SK-MEL-5 (cell line): ENCODE measurements at regions not wholly inside any gene's neighbourhood (a gene's known extent, or its start where the extent isn't known, plus 50 kb on each side); places are given as distances from the start of the nearest gene placed in this dataset.
"Not testable (repeated sequence)": the region's sequence is repeated elsewhere in the genome, so short reads cannot be mapped to it uniquely, and the experiment has no call there.

Experiments used
- DNase-seq: peaks from one replicate; pipeline ENCODE4 v3.0.0-alpha.2; 2016; ENCODE audit warnings: low read depth, low spot score
- in situ Hi-C: cut with HindIII; loops from 2 replicates; pipeline ENCODE4 v1.10.0; 2016; ENCODE audit warnings: low sequenced_read_pairs, high pct_unique_total_duplicates, low pct_unique_long_range_greater_than_20kb

DNA sequence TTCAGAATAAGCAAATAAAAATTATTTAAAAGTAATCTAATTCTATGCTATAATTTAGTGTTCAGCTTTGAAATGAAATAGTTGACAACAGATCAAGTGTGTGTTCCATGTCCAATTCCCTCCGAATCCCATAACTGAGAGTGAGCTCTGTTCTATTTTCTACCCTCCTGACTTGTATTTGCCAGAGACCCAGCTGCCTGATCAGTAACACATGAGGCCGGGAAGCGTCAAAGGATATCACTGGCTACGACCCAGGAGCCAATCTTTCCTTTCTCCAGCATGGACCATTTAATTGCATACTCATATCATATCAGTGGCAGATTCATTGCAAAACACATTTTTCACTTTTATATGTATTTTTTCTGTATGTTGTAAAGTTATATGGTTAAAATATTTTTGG, 108.8 kb upstream of the TSPAN8 start:
- no peak for DNase-seq
- in situ Hi-C loops: no loop called here

DNA sequence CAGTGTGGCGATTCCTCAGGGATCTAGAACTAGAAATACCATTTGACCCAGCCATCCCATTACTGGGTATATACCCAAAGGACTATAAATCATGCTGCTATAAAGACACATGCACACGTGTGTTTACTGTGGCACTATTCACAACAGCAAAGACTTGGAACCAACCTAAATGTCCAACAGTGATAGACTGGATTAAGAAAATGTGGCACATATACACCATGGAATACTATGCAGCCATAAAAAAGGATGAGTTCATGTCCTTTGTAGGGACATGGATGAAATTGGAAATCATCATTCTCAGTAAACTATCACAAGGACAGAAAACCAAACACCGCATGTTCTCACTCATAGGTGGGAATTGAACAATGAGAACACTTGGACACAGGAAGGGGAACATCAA, 107.9 kb upstream of the TSPAN8 start:
- in situ Hi-C loops, DNase-seq: not testable (repeated sequence)

DNA sequence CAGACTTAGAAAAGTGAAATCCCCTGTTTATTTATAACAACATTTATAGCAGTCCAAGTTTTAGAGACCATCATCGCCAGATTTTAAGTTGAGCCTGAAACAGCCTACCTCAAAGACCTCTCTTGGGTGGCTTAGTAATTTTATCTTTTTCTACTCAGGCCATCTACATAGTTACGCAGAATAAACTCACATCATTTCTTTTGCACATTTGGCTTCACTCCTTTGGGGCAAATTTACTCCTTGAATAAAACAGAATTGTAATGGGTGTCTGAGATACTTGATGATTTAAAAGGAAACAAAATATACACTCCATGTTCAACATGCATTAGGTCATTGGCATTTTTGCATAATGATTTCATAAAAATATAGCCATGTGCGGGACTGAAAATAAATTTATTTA, 104.7 kb upstream of the TSPAN8 start:
- in situ Hi-C loops: no loop called here
- DNase-seq: no peak

DNA sequence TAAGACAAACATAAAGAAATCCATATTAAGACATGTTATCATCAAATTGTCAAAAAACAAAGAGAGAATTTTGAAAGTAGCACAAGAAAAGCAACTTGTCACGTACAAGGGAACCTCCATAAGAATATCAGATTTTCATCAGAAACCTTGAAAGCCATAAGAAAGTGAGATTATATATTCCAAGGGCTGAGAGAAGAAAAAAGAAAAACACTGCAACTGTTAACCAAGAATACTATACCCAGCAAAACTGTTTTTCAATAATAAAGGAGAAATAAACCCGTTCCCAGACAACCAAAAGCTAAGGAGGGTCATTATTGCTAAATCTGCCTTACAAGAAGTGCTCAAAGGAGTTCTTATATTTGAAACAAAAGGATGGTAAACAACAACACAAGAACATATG, 94.7 kb upstream of the TSPAN8 start:
- in situ Hi-C loops: no loop called here
- DNase-seq: no peak

DNA sequence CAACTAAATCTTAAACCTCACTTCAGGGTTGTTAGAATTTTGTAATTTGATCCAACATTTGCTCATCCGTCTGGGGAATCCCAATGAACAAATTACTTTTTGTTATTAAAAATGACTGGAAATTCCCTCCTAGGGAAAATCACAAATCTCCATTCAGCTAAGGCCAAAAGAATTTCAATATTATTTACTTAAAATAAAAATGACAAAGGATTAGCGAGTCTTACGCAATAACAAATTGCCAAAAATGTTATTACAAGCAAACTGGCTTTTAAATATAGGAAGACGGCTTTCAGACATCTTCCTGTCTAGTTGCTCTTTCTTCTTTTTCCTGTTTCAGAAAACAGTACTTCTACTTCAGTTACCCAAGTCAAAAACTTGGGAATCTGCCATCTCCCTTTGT, 92.4 kb upstream of the TSPAN8 start:
- DNase-seq: no peak
- in situ Hi-C loops: no loop called here

DNA sequence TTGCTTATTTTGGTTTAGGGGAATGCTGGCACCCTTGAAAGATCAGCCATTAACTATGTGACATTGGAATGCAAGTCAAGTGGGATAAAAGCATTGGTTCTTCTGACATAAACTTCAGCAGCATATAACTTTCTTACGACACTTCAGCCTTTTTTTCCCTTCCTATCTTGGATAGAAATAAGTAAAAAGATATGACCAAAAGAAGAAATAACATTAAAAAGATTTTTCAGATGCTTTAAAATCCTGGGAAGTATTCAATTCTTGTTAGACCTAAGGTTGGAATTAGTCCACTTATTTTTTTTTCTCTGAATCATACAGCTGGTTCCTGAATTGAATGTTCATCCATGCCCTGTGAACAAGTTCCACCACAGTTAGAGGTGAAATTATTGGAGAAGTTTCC, 85.6 kb upstream of the TSPAN8 start:
- no peak for DNase-seq
- in situ Hi-C loops: no loop called here

DNA sequence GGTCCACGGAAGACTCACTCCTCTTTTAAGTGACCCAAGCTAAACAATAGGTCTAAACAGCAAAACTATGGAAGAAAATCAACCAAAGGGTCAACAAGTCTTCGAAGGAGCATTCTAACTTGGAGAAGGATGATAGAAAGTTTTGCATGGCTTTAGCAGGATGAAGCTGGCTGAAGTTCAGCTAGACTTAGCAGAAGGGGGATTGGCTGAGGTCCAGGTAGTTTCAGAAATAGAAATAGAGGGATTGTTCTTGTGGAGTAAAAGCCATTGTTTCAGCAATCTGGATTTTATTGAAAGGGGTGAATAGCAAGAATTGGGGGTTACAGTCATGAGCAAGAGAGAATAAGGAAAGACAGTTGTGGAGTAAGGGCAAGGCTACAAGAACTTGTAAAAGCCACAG, 84.7 kb upstream of the TSPAN8 start:
- in situ Hi-C loops: no loop called here
- no peak for DNase-seq

GRCh38 chr12:71240946-71241345, 83.1 kb upstream of the TSPAN8 start:
- in situ Hi-C loops: no loop called here
- no peak for DNase-seq

DNA sequence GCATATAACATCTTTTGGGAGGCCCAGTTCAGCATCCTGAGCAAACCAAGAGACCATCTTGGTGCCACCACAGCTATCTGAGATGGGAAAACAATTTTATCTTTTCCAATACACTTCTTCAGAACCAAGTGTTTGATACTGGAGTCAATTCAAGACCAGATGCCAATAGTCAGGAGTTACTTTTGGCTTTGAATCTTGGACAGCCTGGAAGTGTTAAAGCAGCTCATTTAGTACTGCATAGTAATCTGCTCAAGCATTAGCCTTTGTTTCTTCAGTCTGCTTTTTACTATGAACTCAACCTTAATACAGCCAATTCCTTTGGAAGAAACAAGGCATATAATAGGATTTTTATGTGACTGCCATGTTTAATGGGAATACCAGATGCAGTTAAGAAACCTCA, 81.9 kb upstream of the TSPAN8 start:
- no peak for DNase-seq
- in situ Hi-C loops: no loop called here

DNA sequence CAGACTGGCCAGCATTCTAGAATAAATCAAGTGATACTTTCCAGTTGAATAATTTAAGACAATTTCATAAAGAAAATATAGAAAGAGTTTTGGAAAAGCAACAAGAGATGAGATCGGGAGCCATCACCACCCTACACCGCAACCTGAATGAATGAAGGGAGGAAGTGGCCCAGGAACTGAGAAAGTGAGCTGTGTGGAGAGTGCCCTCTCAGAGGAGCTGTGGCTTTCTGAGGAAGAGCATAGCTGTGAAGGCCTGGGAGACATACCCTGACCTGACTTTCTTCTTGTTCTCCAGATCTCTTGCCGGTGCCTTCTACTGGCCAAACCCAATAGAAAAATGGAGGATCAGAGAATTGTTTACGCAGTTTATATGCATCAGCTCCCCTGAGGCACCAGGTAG, 79.3 kb upstream of the TSPAN8 start:
- DNase-seq: no peak

DNA sequence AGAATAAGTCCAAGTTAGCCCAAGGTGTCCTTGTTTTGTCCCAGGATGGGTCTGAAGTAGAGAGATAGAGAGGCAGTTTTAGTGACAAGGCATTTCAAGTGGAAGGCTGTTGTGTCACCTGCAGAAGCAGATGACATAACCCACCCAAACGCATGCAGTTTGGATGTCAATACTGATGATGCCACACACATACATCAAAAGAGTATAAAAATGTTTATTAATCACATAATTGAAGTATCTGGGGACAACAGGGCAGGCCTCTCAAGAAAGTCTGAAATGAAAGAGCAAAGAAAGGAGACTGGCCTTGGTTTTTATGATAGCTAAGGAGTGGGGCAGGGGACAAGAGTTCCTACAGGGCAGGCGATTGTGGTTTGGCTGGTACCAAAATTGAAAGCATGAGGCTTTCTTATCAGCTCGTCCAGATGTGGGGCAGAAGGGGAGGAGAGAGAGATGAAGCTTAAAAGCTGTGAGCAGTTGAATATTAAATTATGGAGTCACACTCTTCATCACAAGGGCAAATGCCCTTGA, 78.4 kb upstream of the TSPAN8 start:
- in situ Hi-C loops: no loop called here
- no peak for DNase-seq

More for the DNA sequence above, 79.3 kb upstream of the TSPAN8 start:
- in situ Hi-C loops: no loop called here

DNA sequence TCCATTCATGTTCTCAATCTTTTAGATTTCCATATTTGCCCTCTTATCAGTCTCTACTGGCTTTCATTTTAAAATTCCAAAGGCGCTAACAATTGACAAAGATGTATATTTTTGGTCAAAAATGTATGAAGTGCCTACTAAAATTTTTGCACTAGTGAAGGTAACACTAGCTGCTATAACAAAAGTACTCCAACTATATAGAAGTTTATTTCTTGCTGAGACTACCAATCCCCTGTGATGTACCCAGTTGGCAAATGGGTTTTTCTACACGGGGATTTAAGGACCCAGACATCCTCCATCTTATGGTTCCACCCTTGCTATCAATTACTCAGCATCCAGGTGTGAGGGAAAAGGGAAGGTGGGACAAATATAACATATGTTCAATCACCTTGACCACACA, 75.3 kb upstream of the TSPAN8 start:
- in situ Hi-C loops: no loop called here
- DNase-seq: no peak

DNA sequence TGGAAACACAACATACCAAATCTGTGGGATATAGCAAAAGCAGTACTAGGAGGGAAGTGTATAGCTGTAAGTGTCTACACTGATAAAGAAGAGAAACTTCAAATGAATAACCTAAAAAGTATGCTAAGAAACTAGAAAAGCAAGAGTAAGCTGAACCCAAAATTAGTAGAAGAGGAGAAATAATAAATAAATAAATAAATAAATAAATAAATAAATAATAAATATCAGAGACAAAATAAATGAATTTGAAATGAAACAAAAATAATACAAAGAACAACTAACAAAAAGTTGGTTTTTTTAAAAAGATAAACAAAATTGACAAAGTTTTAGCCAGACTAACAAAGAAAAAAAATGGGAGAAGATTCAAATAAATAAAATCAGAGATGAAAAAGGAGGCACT, 72.7 kb upstream of the TSPAN8 start:
- in situ Hi-C loops: no loop called here
- no peak for DNase-seq

DNA sequence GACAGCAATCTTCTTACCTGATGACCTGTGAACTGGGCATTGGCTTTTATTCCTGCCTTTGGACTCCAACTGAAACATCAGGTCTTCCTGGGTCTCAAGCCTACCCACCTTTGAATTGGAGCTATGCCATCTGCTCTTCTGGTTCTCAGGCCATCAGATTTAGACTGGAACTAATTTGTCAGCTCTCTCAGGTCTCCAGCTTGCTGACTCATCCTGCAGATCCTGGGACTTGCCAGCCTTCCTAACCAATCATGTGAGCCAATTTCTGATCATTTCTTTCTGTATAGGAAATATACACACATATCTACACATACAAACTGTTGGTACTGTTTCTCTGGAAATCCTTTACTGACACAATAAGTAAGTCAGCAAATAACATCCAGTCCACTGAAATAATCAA, 65.3 kb upstream of the TSPAN8 start:
- in situ Hi-C loops: no loop called here
- DNase-seq: no peak

DNA sequence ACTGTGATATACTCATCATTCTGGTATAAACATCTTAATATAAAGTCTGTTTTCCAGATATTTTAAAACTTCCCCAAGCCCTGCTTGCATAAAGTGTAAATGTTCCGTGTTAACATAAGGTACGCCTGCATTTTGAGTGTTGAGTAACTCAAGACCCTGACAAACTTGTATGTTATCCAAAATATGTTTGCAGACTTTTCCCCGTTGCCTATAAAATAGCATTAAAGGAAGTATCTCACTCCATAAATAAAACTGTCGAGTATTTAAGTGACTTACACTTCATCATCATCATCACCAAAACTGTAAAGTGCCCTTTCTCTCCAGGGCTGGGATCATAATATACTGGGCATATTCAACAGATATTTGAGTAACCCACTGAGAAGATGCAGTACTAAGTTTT, 64.6 kb upstream of the TSPAN8 start:
- in situ Hi-C loops: no loop called here
- no peak for DNase-seq

DNA sequence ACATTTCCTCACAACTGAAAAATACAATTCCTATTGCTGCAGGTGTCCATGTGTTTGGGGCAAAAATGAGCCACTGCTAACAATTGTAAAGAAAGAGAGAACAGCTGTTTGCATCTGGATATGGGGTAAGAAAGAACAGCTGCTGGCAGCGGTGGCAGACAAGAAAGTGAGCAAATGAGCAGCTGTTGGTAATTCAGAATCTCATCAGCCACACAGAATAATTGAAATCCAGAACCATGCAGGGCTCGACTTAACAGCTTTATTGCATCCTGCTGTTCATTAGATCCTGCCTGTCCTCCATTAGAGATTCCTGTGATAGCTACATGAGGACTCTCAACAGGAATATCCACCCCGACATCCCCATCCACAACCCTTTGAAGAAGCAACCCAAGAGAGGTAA, 62.5 kb upstream of the TSPAN8 start:
- DNase-seq: no peak
- in situ Hi-C loops: no loop called here

GRCh38 chr12:71219224-71219623, 61.4 kb upstream of the TSPAN8 start:
- in situ Hi-C loops: no loop called here
- no peak for DNase-seq

DNA sequence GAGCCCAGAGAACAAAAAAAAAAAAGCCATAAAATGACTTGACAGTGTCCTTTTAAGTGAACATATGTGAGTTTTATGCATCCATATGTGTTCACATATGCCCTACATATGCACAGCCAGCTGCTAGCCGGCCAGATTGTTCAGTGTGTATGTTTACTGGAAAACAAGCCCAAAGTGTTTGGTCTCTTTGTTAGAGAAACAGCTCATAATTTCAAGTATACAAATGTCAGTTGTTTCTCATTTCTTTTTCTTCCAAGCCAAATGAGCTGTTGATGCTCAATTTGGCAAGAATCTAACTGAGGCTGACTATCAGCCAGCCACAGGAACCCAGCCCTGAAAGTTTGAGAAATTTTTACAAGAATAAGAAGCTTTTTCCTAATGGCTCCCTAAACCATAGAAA, 60.8 kb upstream of the TSPAN8 start:
- in situ Hi-C loops: no loop called here
- DNase-seq: no peak

- peak; percentile 65 for DNase-seq
- in situ Hi-C loops: no loop called here
Observed at GRCh38 chr12:71216725-71217579, 59.2 kb upstream of the TSPAN8 start.
